Upper lobe of left lung (tissue), 4 donors: ENCODE measurements at regions not wholly inside any gene's neighbourhood (a gene's known extent, or its start where the extent isn't known, plus 50 kb on each side); places are given as distances from the start of the nearest gene placed in this dataset.

Experiments
- CTCF ChIP-seq, 6 experiments: fragments of 450-650 bp in 4 of 6; fragments of 200-600 bp in 2 of 6; sonication (generic) in 2 of 6; IDR thresholded peaks; one replicate each; pipeline ENCODE4 v1.5.1; 2016 to 2019; ENCODE audit warnings: antibody characterized with exemption in 6 of 6
- EP300 ChIP-seq, 4 donors: sonication (generic); formaldehyde crosslinking; IDR thresholded peaks; one replicate each; pipeline ENCODE4 v1.5.1; 2017; ENCODE audit warnings: antibody characterized with exemption in 4 of 4, control low read depth in 2 of 4
- POLR2A ChIP-seq, 4 donors: fragments of 450-650 bp; IDR thresholded peaks; one replicate each; pipeline ENCODE4 v1.5.1; 2016 to 2017; ENCODE audit warnings: antibody characterized with exemption in 4 of 4, mild to moderate bottlenecking in 2 of 4
- POLR2AphosphoS5 ChIP-seq, 2 donors: sonication (generic); formaldehyde crosslinking; IDR thresholded peaks; one replicate each; pipeline ENCODE4 v1.5.1; 2017; ENCODE audit warnings: antibody characterized with exemption in 2 of 2

DNA sequence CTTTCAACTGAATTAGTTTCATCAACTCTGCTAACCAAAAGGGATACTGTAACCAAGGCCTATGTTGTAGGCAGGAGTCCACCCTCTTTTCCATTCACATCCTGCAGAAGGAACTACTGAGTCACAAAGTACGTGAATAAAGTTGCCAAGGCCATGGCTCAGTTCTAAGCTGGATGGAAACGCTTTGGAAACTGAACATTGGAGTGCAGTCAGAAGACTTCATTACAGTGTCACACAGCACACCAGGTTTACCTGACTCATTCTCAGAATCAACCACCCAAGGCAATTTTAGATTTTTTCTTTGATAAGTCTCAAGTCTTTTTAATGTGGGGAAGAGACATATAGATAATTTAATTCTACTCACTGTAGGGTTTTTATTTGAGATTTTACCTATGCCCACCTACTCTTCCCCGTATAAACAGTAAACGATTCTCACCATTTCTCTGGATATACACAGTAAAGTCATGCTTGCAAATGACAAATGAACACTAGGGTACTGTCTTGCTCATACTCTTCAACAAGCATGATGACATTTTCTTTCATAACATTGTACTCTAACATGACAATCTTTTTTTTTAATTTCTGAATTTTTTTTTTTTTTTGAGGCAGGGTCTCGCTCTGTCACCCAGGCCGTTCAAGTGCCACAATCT lies 58.9 kb upstream of the RBM47 start:
- no peak for TF ChIP-seq CTCF (IDR thresholded peaks at IDR 0.05)
- no peak for TF ChIP-seq POLR2AphosphoS5 (IDR thresholded peaks at IDR 0.05)
- TF ChIP-seq POLR2A (IDR thresholded peaks at IDR 0.05) = no peak
- TF ChIP-seq EP300 (IDR thresholded peaks at IDR 0.05) = no peak
